AG04450 (cell line): ENCODE measurements at regions not wholly inside any gene's neighbourhood (a gene's known extent, or its start where the extent isn't known, plus 50 kb on each side); places are given as distances from the start of the nearest gene placed in this dataset.

Experiments
- CTCF ChIA-PET: fragments of 300-600, 350-600 bp; formaldehyde crosslinking; extraction: SDS; loops from one replicate; lab custom pipeline; 2022; ENCODE audit warnings: antibody characterized with exemption, inconsistent platforms; lab: Charles Lee
- POLR2A ChIA-PET: fragments of 350-600 bp; formaldehyde crosslinking; extraction: SDS; loops from one replicate; lab custom pipeline; 2021; ENCODE audit warnings: antibody characterized with exemption, inconsistent platforms; lab: Yijun Ruan, JAX
- DNase-seq: peaks from one replicate; pipeline ENCODE4 v3.0.0-alpha.2; 2011; ENCODE audit warnings: low read depth, low spot score
- H3K27ac ChIP-seq: one replicate; pipeline ENCODE4 v1.5.1; 2012; ENCODE audit warnings: low read depth, low read length, control low read depth
- H3K27me3 ChIP-seq: one replicate; pipeline ENCODE4 v1.6.0; 2012; ENCODE audit warnings: low read length; ENCODE audit not compliant: control insufficient read depth, insufficient read depth
- H3K4me3 ChIP-seq: 2 replicates; pipeline ENCODE4 v1.5.1; 2011; ENCODE audit warnings: mild to moderate bottlenecking, low read depth, low read length, control low read depth
- H3K9me3 ChIP-seq: 2 replicates; pipeline ENCODE4 v1.5.1; 2012; ENCODE audit warnings: low read length; ENCODE audit not compliant: control insufficient read depth, insufficient read depth
- CTCF ChIP-seq: IDR thresholded peaks from 2 replicates; pipeline ENCODE4 v1.5.1; 2011; ENCODE audit warnings: low read depth, low read length, control low read depth, inconsistent platforms

DNA sequence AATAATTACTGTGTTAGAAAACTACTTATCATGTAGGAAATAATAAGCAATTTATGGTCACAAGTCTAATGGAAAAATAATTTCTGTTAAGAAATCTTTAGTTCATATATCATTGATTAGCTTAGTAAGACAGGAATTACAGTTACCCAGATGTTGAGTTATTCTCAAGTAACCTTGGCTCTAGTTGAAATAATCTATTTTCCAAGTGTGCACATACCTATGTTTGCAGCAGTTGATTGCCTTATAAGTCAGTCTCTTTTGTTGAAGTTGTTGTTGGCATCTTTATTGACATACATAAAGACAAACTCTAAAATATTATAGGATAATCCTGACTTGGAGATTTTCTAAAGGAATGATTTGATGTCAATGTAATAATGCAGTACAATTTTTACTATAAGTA, 511.4 kb upstream of the KLF12 start:
- DNase-seq = no peak
- Histone ChIP-seq H3K4me3 (no peak overlapping the region), H3K9me3 (no peaks in the 10 kb centered on the region), H3K27ac (no peak overlapping the region), H3K27me3 (no peaks in the 10 kb centered on the region)
- CTCF ChIA-PET = no interaction called here
- no peak for TF ChIP-seq CTCF
- POLR2A ChIA-PET = interaction anchor here (0.6 kb wide), 1 partner anchor 173 kb away, joined by 4 read pairs; no protein-coding TSS in a partner anchor

GRCh38 chr13:74644229-74644628, 510.0 kb upstream of the KLF12 start:
- no peaks in the 10 kb centered on the region for H3K9me3 ChIP-seq
- ChIA-PET CTCF (no interaction called here), POLR2A (no interaction called here)
- H3K27me3 ChIP-seq = no peaks in the 10 kb centered on the region
- TF ChIP-seq CTCF = no peak
- H3K4me3 ChIP-seq = no peak overlapping the region
- DNase-seq = no peak
- H3K27ac ChIP-seq = no peak overlapping the region

DNA sequence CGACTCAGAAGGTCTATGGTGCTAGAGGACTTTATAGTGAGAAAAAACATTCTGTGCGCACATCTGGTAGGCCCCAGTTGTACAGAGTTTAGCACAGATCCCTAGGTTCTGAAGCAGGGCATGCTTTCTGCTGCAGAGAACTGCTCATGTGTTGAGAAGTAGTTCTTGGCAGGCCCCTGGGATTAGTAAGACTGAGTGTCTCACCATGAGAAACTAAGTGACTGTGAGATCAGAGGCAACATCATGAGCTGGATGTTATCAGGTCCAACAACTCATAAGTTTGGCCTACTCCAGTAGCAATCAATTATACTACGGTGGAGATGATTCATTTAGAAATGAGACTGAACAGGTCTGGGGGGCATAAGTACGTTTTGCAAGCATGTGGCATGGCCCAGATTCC, 507.4 kb upstream of the KLF12 start:
- Histone ChIP-seq H3K9me3 (no peaks in the 10 kb centered on the region), H3K27me3 (no peaks in the 10 kb centered on the region), H3K4me3 (no peak overlapping the region), H3K27ac (no peak overlapping the region)
- CTCF ChIA-PET = no interaction called here
- TF ChIP-seq CTCF = no peak
- DNase-seq = peak; percentile 24
- POLR2A ChIA-PET = no interaction called here

DNA sequence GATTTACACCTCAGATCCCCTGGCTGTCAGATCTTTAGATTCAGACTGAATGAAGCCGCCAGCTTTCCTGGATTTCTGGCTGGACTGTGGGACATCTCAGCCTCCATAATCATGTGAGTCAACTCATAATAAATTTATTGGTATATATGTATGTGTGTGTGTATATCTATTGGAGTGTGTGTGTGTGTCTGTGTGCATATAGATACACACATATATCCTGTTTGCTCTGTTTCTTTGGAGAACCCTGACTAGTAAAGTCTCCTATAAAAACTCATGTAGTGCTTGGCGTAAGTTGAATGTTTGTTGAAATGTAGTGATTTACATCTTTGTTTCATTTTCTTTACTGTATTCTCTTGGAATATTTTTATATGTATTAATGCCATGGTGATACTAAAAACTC, 499.5 kb upstream of the KLF12 start:
- Histone ChIP-seq H3K4me3 (no peak overlapping the region), H3K9me3 (no peaks in the 10 kb centered on the region), H3K27ac (no peak overlapping the region), H3K27me3 (no peaks in the 10 kb centered on the region)
- ChIA-PET CTCF (no interaction called here), POLR2A (no interaction called here)
- TF ChIP-seq CTCF = no peak
- DNase-seq = no peak

DNA sequence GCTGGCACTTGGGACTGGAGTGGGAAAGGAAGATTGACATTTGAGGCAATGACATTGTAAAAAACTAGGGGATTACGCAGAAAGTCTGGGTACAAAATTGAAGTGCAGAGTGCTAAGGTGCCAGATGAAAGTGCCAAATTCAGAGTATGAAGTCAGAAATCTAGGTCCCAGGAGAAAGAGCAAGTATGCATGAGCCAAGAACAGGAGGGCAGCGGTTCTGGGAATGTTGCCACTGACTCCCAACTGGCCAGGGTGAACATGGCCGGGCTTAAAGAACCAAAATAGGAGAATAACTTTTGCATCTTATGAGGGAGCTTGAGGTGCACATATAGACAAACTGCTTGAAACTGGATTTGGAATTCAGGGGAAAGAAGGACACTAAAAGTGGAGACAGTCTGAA, 495.8 kb upstream of the KLF12 start:
- TF ChIP-seq CTCF = no peak
- no peak for DNase-seq
- Histone ChIP-seq H3K27ac (no peak overlapping the region), H3K4me3 (no peak overlapping the region), H3K9me3 (no peaks in the 10 kb centered on the region), H3K27me3 (no peaks in the 10 kb centered on the region)
- ChIA-PET CTCF (no interaction called here), POLR2A (no interaction called here)
